AG04450 (cell line): ENCODE measurements at regions not wholly inside any gene's neighbourhood (a gene's known extent, or its start where the extent isn't known, plus 50 kb on each side); places are given as distances from the start of the nearest gene placed in this dataset.

Experiments used
- CTCF ChIA-PET: fragments of 300-600, 350-600 bp; formaldehyde crosslinking; extraction: SDS; loops from one replicate; lab custom pipeline; 2022; ENCODE audit warnings: antibody characterized with exemption, inconsistent platforms; lab: Charles Lee
- POLR2A ChIA-PET: fragments of 350-600 bp; formaldehyde crosslinking; extraction: SDS; loops from one replicate; lab custom pipeline; 2021; ENCODE audit warnings: antibody characterized with exemption, inconsistent platforms; lab: Yijun Ruan, JAX
- DNase-seq: peaks from one replicate; pipeline ENCODE4 v3.0.0-alpha.2; 2011; ENCODE audit warnings: low read depth, low spot score
- H3K27ac ChIP-seq: one replicate; pipeline ENCODE4 v1.5.1; 2012; ENCODE audit warnings: low read depth, low read length, control low read depth
- H3K27me3 ChIP-seq: one replicate; pipeline ENCODE4 v1.6.0; 2012; ENCODE audit warnings: low read length; ENCODE audit not compliant: control insufficient read depth, insufficient read depth
- H3K4me3 ChIP-seq: 2 replicates; pipeline ENCODE4 v1.5.1; 2011; ENCODE audit warnings: mild to moderate bottlenecking, low read depth, low read length, control low read depth
- H3K9me3 ChIP-seq: 2 replicates; pipeline ENCODE4 v1.5.1; 2012; ENCODE audit warnings: low read length; ENCODE audit not compliant: control insufficient read depth, insufficient read depth
- TF ChIP-seq, protein P1 (sequence below): IDR thresholded peaks from 2 replicates; pipeline ENCODE4 v1.5.1; 2011; ENCODE audit warnings: low read depth, low read length, control low read depth, inconsistent platforms

GRCh38 chr7:98737176-98737575 is 120.1 kb downstream of the NPTX2 start:
- CTCF ChIA-PET = interaction anchor here (1.8 kb wide), 1 partner anchor 8 kb away, joined by 7 read pairs; no protein-coding TSS in a partner anchor
- POLR2A ChIA-PET = no interaction called here
- no peak overlapping the region for H3K27ac ChIP-seq
- no peaks in the 10 kb centered on the region for H3K27me3 ChIP-seq
- TF ChIP-seq, protein P1, sequence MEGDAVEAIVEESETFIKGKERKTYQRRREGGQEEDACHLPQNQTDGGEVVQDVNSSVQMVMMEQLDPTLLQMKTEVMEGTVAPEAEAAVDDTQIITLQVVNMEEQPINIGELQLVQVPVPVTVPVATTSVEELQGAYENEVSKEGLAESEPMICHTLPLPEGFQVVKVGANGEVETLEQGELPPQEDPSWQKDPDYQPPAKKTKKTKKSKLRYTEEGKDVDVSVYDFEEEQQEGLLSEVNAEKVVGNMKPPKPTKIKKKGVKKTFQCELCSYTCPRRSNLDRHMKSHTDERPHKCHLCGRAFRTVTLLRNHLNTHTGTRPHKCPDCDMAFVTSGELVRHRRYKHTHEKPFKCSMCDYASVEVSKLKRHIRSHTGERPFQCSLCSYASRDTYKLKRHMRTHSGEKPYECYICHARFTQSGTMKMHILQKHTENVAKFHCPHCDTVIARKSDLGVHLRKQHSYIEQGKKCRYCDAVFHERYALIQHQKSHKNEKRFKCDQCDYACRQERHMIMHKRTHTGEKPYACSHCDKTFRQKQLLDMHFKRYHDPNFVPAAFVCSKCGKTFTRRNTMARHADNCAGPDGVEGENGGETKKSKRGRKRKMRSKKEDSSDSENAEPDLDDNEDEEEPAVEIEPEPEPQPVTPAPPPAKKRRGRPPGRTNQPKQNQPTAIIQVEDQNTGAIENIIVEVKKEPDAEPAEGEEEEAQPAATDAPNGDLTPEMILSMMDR = no peak
- H3K9me3 ChIP-seq = peaks cover 14% of the 10 kb centered on the region
- no peak for DNase-seq
- H3K4me3 ChIP-seq = no peak overlapping the region

GRCh38 chr7:98740643-98741042 is 123.6 kb downstream of the NPTX2 start:
- Histone ChIP-seq H3K4me3 (no peak overlapping the region), H3K27me3 (no peaks in the 10 kb centered on the region), H3K27ac (no peak overlapping the region), H3K9me3 (peaks cover 14% of the 10 kb centered on the region)
- ChIA-PET POLR2A (interaction anchor here (0.7 kb wide), 1 partner anchor 221 kb away, joined by 5 read pairs; no protein-coding TSS in a partner anchor), CTCF (interaction anchor here (0.7 kb wide), 1 partner anchor 101 kb away, joined by 3 read pairs; no protein-coding TSS in a partner anchor)
- DNase-seq = no peak
- TF ChIP-seq, protein P1 = no peak

GRCh38 chr7:98745722-98746318 is 124.0 kb downstream of the TMEM130 start:
- H3K27ac ChIP-seq = no peak overlapping the region
- H3K4me3 ChIP-seq = no peak overlapping the region
- CTCF ChIA-PET = interaction anchor here (0.6 to 2.1 kb wide), 16 partner anchors 9 to 453 kb away, joined by 3 to 17 read pairs (median 4); no protein-coding TSS in a partner anchor
- POLR2A ChIA-PET = no interaction called here
- DNase-seq = no peak
- no peaks in the 10 kb centered on the region for H3K27me3 ChIP-seq
- no peaks in the 10 kb centered on the region; the same call in none of the 2 replicates for H3K9me3 ChIP-seq
- TF ChIP-seq, protein P1 = peak; percentile 69

DNA sequence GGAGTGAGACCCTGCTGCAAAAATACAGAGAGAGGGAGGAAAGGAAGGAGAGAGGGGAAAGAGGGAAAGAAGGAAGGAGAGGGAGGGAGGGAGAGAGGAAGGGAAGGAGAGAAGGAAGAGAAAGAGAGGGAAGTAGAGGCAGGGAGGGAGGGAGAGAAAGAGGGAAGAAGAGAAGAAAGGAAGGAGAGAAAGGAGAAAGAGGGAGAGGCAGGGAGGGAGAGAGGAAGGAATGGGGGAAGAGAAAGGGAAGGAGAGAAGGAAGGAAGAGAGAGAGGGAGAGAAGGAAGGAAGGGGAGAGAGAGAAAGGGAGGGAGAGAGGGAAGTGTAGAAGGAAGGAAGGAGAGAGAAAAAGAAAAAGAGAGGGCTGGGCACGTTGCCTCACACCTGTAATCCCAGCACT is 121.7 kb downstream of the TMEM130 start:
- H3K27ac ChIP-seq = no peak overlapping the region
- POLR2A ChIA-PET = no interaction called here
- H3K9me3 ChIP-seq = peaks cover 10% of the 10 kb centered on the region
- H3K27me3 ChIP-seq = no peaks in the 10 kb centered on the region
- H3K4me3 ChIP-seq = no peak overlapping the region
- CTCF ChIA-PET = no interaction called here
- TF ChIP-seq, protein P1 = no peak
- DNase-seq = no peak

- TF ChIP-seq, protein P1 = no peak
- no peak overlapping the region for H3K4me3 ChIP-seq
- H3K27me3 ChIP-seq = no peaks in the 10 kb centered on the region
- H3K9me3 ChIP-seq = peaks cover 26% of the 10 kb centered on the region
- H3K27ac ChIP-seq = no peak overlapping the region
- no peak for DNase-seq
- CTCF ChIA-PET = no interaction called here
- POLR2A ChIA-PET = no interaction called here
Observed at GRCh38 chr7:98753176-98753575, 116.6 kb downstream of the TMEM130 start.
